DOHH2 (cell line): ENCODE measurements at regions not wholly inside any gene's neighbourhood (a gene's known extent, or its start where the extent isn't known, plus 50 kb on each side); places are given as distances from the start of the nearest gene placed in this dataset.

Source experiments
- EZH2phosphoT487 ChIP-seq: fragments of 200-600 bp; sonication (generic); IDR thresholded peaks from 2 replicates; pipeline ENCODE4 v1.6.1; 2017; ENCODE audit warnings: borderline replicate concordance, mild to moderate bottlenecking, antibody characterized with exemption, low read length, moderate library complexity, mixed read lengths
- TF ChIP-seq, protein P1 (sequence below): fragments of 200-600 bp; sonication (generic); IDR thresholded peaks from one replicate; pipeline ENCODE4 v1.5.1; 2014; ENCODE audit warnings: antibody characterized with exemption, mild to moderate bottlenecking, low read depth, low read length; ENCODE audit not compliant: poor library complexity, severe bottlenecking

DNA sequence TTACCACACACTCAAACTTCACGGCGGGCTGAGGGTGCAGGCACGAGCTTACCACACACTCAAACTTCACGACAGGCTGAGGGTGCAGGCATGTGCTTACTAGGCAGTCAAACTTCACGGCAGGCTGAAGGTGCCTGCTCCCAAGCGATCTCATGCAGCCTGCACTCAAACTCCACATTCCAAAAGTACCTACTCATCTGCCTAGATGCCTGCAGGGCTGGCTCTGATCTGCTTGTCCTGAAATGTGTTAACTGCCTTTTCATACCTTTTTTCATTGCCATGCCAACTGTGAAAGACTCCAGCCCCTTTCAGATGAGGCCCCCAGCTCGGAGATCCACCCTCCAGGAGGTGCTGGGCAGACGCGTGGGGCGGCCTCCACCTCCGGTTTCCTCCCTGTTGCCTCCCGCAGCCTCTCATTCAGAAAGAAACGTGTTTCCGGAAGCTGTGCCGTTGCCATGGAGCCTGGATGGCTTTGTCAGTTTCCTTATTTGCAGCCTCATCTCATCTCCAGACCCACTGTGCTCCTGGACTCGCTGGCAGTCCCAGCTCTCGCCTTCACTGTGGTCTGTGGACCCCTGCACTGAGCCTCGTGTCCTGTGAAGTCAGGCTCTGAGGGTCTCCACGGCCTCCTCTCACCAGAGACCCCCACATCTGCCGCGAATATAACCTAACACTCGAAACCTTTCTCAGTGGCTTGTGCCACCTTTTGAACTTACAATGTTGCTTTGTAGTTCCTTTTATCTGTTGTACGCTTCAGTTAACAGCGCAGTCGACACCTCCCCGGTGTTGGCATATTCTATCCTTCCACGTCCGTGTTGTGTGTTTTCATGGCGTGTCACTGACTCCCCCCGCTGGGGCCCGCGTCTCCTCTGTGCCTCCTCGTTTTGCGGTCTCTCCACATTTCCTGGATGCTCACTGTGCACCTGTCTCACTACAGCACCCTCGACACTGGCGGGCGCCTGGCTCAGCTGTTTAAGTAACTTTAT lies 106.1 kb upstream of the ALKAL2 start:
- TF ChIP-seq, protein P1, sequence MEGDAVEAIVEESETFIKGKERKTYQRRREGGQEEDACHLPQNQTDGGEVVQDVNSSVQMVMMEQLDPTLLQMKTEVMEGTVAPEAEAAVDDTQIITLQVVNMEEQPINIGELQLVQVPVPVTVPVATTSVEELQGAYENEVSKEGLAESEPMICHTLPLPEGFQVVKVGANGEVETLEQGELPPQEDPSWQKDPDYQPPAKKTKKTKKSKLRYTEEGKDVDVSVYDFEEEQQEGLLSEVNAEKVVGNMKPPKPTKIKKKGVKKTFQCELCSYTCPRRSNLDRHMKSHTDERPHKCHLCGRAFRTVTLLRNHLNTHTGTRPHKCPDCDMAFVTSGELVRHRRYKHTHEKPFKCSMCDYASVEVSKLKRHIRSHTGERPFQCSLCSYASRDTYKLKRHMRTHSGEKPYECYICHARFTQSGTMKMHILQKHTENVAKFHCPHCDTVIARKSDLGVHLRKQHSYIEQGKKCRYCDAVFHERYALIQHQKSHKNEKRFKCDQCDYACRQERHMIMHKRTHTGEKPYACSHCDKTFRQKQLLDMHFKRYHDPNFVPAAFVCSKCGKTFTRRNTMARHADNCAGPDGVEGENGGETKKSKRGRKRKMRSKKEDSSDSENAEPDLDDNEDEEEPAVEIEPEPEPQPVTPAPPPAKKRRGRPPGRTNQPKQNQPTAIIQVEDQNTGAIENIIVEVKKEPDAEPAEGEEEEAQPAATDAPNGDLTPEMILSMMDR = no peak
- TF ChIP-seq EZH2phosphoT487 = no peak
